Putamen (tissue), 1 donor: ENCODE measurements at regions not wholly inside any gene's neighbourhood (a gene's known extent, or its start where the extent isn't known, plus 50 kb on each side); places are given as distances from the start of the nearest gene placed in this dataset.

Experiments used
- DNase-seq: peaks from one replicate; pipeline ENCODE4 v3.0.0-alpha.2; 2016; ENCODE audit warnings: low spot score

DNA sequence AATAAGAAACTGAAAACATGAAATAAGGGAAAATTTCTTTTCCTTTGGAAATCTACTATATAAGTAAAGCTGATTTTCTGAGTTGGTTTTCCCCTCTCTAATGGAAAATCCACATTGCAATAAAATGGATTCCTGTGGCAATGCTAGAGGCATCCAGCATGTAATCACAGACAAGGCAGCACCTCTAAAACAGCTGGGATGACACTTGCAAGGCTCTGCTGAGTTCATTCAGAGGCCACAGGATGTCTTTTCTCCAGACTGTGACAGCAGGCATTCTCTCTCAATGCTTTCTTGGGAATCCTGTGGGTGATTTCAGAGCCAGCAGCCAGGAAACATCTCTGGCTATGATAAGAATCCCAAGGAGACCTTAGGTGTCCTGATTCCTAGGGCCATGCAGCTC lies 201.3 kb upstream of the BLID start:
- peak; percentile 18 for DNase-seq

DNA sequence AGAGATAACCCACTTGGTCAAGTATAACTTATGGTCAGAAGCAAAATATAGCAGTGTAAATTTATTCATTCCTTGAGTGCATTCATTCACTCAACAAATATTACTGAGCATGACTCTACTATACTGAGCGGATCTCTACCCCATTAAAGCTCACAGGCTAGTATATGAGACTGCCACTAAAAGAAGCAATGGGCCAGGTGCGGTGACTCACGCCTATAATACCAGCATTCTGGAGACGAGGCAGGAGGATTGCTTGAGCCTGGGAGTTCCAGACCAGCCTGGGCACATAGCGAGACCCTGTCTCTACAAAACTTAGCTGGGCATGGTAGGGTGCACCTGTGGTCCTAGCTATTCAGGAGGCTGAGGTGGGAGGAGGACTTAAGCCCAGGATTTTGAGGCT lies 197.6 kb upstream of the BLID start:
- no peak for DNase-seq

DNA sequence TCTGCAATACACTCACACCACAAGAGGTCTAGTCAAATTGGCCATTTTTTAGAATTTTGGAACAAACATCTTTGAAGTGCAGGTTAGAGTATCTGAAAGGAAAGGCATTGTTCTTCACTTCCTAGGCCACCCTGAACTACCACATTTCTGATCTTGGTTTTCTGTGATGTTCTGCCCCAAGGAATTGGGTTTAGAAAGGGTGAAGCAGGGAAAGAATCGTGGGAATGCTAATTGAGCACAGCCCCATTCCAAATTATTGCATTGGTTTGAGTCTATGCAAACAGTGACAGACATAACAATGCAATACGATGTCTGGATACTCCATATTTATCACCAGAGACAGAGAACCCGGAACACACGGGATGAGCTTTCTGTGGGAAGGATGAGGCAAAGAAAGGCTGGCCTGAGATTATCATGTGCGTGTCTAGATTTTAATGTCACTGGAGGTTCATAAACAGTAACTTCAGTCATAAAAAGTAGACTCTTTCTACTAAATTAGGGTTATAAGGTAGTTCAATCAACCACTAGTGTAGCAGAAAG lies 195.3 kb upstream of the BLID start:
- DNase-seq: no peak

DNA sequence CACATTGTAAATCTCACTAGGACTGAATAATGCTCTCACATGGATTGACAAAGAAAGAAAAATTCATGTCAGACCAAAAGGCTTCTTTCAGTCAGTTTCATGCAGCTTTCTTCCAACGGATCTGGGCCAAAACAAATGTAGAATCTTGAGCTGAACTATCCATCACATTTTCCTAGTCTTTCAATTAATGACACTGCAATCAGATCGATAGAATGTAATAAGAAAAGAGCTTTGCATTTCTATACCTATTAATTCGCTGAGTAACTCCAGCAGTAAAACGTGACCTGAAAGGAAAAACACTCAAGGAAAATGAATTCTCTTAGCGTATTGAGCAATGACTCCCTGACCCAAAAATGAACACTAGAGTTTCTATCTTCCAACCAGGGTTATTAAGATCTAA lies 194.8 kb upstream of the BLID start:
- DNase-seq: peak; percentile 77

DNA sequence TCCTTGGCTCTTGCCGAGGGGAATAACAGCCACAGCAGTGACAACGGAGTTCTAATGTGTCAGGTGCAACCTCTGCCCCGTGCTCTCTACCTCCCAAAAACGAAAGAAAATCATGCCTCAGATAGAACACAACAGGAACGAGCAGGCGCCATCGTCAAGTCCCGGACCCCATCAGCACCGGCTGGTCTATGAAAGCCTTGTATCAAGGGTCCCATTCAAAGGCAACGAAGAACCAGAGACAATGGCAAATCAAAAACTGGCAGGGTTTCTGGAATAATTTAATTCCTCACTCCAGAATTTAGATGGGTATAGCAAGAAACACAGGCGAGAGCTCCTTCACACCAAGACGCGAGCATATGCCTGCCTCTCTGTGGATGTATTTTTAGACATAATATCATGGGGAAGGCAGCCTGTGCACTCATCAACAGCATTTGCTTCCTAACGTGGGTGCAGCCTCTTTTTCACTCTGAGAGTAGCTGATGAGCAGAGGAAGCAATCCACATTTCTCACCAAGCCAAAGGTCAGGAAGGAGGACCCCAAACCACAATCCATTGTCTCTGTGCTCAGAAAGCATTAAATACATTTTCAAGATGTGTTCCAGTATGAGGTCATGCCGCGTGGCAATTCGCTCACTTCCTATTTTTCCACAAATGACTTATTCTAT lies 193.4 kb upstream of the BLID start:
- peak; percentile 80 for DNase-seq

DNA sequence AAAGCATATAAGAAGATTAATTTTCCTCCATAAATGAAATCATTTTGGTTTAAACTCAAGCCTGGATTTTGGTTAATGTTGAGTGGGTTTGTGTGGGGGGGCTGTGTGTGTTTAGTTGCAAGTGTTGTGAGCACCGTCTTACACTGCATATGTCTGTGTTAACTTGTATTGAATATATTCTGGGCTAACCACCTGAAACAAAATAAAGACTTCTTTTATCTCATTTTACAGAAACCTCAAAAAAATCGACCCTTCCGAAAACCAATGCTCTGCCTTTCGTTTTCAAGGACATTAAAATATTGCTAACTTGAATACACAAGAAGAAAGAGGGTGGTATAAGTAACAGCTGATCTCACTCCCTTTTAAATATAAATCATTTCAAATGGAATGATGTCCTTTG lies 192.2 kb upstream of the BLID start:
- peak; percentile 26 for DNase-seq

DNA sequence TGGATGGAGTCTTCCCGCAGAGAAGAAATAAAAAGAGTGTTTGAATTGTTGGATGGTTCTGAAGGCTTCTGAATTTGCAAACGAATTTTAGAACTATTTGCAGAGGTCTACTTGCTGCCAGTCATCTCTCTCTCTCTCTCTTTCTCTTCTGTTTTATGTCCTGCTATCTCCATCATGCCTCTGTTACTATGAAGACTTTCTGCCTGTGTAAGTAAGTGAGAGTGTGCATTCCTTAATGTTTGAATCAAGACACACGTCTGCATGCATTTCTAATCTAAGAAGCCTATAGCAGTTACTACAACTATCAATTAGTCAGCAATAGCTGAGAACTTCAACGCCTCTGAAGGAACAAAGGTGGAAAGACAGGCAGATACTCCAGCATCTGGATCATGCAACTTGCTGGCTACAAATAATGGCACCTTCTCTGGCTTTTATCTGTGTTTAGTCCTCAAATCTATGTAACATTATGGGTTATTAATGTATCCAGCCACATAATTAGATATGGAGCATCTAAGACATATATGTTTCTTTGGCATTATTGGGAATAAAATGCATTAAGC lies 191.5 kb upstream of the BLID start:
- DNase-seq: peak; percentile 53

DNA sequence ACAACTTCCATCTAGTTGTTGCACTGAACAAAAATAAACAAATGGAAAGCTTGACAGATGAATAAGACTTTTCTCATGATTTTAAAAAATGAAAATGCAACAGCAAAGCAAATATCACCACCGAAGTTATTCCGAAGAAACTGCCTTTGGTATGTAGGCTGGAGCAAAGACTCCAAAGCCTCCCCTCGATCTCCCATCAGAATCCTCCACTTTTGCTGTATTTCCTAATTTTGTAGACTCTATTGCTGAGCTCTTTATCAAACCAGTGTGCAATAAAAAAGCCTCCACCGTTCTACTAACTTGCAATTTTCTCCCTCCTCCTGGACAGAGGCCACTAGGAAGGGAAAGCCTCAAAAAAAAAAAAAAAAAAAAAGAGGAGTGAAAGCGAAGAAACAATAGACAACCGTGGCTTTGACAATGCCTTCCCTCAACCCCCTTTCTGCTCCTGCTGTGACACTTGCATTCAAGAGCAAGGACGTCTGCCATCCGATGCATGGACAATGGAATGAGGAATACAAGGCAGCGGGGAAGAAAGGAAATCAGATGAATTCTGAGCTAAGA lies 190.9 kb upstream of the BLID start:
- peak; percentile 78 for DNase-seq

DNA sequence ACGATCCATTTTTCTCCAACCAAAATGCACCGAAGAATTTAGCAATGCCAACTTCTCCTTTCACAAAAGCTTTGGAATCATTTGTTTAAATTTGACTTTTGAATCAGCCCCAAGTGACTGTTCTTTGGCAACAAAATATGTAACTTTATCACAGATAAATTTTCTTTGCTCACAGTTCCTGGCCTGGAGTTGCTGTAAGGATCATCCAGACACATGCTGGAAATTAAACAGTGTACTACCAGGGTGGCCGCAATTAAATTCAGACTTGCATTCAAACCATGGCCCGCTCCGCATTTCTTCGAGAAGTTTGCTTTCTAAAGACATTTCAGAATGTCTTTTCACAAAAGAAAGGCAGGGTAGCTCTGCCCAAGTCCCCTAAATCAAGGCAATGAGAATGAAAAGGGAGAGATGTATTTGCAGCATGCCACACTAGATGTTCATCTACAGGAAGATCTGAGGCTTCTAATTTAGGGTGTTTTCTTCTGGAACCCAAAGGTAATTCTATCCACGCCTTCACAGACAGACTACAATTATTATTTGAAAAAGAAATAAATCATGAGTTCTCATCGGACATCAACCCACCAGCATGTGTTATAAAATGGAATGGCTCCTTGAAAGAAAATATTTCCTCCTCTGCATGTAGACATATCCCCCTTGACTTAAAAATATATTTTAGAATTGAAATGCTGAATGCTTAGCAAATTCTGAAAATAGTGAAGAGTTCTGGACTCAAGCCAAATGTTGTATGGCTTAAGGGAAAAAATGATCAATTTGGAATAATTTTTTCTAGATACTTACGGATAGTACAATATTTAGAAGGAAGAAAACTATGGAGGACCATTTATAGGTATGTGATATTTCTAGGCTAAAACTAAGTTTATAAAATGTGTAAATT lies 189.7 kb upstream of the BLID start:
- peak; percentile 13 for DNase-seq

DNA sequence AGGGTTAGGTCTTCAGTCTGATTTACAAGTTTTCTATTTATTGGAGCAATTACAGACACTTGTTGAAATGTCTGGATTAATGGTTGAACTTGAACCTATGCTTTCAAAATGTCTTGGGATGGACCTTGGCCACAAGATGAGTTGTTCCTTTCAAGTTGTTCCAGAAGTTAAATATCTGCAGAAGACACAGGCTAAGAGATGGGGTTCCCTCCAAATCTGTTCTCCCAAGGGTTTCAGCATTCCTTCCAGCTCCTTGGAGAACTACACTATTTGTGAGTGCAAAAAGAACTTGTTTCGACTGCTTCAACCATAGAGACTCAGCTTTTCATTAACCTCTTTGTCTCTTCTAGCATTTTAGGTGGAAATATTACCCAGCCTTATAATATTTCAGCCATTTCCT lies 189.0 kb upstream of the BLID start:
- DNase-seq: no peak

DNA sequence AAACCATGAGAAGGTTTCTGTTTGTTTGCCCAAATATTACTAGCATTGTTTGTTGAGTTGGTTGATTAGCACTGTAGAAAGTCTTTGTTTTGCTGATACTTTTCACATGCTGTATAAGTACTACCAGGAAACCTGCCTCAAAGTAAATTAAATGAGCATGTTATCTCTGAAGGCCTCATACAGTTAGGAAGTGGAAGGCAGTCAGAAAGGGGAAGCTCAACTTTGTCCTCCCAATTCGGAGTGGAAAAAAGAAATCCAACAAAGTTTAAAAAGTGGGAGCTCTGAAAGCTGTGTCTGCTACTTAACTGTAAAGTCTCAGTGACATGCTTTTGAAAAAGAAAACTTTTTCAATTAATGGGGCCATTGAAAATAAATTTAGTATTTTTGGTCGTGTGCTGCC lies 188.3 kb upstream of the BLID start:
- DNase-seq: no peak

DNA sequence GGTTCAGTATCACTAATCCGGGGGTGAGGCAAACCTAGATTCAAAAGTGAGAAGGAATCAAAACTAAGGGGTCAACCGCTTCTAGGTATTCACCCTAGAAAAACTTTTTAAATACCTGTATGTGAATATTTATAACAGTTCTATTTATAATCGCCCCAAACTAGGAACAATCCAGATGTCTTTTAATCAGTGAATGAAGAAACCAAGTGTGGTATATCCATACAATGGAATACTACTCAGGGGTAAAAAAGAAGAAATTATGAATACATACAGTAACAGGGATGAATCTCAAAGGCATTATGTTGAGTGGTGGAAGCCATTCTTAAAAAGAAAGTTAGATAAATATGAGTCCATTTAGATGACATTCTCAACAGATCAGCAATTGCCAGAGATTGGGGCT lies 178.0 kb upstream of the BLID start:
- no peak for DNase-seq

DNA sequence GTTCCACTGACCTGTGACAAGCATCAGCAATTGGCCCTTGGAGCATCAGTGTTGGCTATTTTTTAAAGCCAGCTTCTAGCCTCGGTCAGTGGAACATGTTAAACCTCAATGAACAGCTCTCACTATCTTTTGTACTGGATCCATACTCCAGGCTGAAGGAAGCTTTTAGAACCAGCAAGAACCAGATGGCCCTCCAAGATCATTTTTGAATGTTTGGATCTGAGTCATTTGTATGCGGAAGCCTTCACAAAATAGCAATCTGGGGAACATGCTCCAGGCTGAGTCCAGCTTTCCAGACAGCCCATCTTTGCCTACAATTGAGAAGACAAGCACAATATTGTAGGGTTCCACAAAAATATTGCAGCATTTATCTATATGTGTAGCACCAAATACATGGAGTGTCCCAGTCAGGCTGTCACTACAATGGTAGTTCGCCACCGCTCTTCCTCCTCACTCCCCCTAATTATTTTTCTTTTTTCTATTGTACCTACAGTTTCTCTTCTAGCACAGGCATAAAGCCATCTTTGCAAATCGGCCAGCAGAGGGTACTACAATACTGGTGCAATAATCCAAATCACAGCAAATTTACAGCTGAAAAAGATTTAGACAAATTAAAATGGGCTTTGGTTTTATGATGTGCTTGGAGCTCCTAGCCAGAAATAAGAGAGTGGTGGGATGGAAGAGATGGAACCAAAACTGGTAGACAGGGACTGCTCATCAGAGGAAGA lies 177.4 kb upstream of the BLID start:
- peak; percentile 38 for DNase-seq

DNA sequence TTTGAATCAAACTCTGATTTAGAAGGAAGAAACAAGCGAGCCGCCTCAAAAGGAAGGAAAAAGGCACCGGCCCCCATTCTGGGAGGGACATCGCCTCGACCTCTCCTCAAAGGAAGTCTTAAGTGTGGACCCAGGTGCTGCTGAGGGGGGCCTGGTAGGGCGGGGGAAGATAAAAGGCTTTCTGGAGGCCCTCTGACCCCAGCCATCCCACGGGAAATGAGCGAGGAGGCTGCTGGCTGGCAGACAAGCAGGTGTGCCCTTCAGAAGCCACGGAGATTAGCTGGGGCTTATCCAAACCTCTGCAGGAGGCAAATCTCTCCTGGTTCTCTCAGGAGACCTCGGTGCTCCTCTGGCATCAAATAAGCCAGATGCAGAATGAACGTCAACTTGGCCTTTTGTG lies 171.4 kb upstream of the BLID start:
- no peak for DNase-seq

DNA sequence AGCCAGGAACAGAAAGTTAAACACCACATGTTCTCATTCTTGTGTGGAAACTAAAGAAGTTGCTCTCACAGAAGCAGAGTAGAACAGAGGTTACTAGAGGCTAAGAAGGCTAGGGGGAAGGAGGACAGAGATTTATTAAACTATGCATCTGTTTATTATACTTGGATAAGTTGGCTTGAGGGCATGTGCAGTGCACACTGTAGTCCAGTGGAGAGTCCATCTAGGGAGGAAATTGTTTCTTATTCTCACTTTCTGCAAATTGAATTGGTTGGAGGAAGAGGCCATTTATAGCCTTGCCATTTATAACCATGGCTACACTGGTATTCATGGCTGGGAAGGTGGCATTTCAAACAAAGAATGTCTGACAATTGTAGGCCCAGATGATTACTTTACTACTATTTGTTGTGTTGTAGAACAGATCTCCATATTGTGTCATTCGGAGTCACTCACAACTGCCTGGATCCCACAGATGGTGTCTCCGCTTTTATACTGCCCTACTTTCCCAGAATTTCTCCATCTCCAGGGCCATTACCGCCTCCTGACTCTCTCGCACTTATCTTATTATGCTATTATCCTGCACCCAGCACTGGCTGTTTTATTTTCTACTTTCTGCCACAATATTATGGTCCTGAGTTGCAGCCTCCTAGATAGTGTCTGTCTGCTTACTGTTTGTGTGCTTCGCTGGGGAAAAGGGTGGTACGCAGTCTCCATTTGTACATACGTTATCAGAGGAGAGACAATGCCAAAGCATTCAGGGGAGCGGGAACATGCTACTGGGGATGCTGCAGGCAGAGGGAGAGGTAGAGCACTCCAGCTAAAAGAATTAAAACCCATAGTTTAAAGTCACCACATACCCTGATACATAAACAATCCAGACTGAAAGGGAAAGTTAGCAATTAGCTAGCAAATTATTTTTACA lies 169.3 kb upstream of the BLID start:
- no peak for DNase-seq

DNA sequence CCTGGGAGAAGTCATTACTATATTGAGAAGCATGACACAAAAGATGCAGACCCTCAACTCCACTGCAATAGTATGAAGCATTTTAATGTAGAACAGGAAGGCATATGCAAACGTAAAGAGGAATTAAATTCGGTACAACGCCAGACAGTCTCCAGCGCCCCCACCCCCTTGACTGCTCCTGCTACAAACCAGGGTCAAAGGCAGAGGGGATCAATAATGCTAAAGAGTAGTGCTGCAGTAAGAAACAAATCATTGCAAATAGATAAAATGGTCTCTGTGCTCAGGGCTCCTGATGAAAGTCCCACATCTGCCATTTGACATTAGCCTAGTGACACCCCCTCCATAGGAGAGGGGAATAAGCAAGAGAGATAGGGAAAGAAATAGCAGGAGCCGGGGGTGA lies 164.9 kb upstream of the BLID start:
- DNase-seq: no peak

DNA sequence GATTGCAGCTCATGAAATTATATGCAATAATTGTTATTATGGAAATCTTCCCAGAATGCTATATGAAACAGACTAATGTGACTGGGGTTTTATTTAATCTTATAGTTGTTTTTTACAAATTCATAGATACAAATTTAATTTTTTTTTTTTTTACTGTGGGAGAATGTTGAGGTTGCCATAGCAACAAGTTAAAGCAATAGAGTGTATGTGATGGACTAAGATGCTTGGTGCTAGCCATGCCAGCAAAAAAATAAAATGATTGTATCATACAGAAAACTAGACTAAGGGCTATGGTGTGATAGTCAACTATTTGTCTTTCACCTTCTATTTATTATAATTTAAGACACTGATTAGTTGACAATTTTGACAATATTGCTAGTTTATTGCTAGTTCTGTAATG lies 163.2 kb upstream of the BLID start:
- DNase-seq: no peak

DNA sequence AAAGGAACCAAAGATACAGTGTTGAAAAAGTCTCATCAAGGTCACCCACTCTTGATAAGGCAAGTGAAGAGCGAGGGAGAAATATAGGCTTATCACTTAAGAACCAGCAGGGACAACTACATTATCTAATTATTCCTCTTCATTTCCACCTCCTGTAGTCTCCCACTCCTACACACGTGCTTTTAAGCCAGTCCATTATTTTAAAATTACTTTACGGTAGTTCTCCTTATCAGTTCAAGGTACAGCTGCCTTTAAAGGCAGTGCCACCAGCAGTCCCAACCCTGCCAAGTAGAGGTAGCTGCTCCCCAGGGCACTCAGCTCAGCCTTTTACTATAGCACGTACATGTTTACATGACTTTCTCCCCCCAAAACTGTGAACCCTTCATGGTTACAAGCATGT lies 161.5 kb upstream of the BLID start:
- DNase-seq: no peak

DNA sequence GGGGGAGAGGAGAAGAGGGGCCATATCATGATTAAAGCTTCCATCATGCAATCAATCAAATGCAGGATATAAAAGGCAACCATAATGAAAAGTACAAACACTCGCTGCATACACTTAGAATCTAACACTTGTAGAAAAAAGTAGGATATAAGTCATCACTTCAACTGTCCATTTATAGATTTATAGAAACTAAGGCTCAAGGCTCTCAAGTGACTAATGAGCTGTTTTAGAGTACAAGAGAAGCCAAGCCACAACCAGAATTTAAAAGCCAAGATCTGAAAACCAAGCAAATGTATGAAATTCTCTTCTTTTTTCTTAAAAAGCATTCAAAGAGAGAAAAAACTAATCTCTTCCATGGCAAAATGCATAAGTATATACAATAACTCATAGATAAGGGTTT lies 160.2 kb upstream of the BLID start:
- DNase-seq: no peak

DNA sequence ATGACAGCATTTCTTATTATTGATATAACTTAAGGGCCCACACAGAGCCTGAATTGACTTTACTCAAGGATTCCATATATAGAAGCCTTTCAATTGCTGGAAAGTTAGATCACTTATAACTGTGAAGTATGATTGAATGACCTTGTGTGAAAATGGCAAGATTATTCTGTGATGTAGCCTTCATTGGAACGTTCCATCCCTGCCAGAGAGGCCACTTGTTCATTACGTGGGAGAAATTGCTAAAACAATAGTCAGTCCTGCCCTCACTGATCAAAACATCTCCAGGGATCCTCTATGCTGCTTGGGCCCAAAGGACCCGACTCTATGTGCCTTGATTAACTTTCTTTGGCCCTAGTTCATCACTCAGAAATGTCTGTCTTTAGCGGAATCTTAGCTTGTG lies 159.5 kb upstream of the BLID start:
- no peak for DNase-seq
